GM12891 (cell line): ENCODE measurements at regions not wholly inside any gene's neighbourhood (a gene's known extent, or its start where the extent isn't known, plus 50 kb on each side); places are given as distances from the start of the nearest gene placed in this dataset.

Source experiments
- POLR2A ChIP-seq: IDR thresholded peaks from 2 replicates; pipeline ENCODE4 v1.6.1; 2011; ENCODE audit warnings: low read depth, low read length, control low read depth
- POLR2AphosphoS5 ChIP-seq: IDR thresholded peaks from 2 replicates; pipeline ENCODE4 v1.6.1; 2011; ENCODE audit warnings: low read depth, low read length, control low read depth

GRCh38 chr9:95715868-95716435 lies 159.5 kb upstream of the ERCC6L2 start:
- TF ChIP-seq POLR2A: no peak
- TF ChIP-seq POLR2AphosphoS5: no peak
